ENCODE measurements at regions not wholly inside any gene's neighbourhood (a gene's known extent, or its start where the extent isn't known, plus 50 kb on each side); places are given as distances from the start of the nearest gene placed in this dataset.
"Not testable (repeated sequence)": the region's sequence is repeated elsewhere in the genome, so short reads cannot be mapped to it uniquely, and the experiment has no call there.

- Histone ChIP-seq H3K4me3 (no peak overlapping the region), H3K36me3 (no peaks in the 10 kb centered on the region), H3K27ac (no peak overlapping the region), H3K27me3 (peaks cover 0 to 9% of the 10 kb centered on the region in 2 donors), H3K4me1 (no peaks in the 10 kb centered on the region), H3K9me3 (no peaks in the 10 kb centered on the region)
- TF ChIP-seq CTCF (IDR thresholded peaks at IDR 0.05) = no peak
- DNase-seq = no peak
- intact Hi-C loops (cut with DNase I; ENCODE audit: low total_unique reads) = loop anchor here (5.0 kb wide), 1 partner anchor 594 kb away; no protein-coding TSS in a partner anchor
Measured at GRCh38 chr15:100771746-100772145, 107.9 kb upstream of the ALDH1A3 start.

GRCh38 chr15:100772478-100772877 lies 107.2 kb upstream of the ALDH1A3 start:
- no peaks in the 10 kb centered on the region for H3K9me3 ChIP-seq
- H3K27ac ChIP-seq = no peak overlapping the region
- H3K4me1 ChIP-seq = no peaks in the 10 kb centered on the region
- H3K36me3 ChIP-seq = no peaks in the 10 kb centered on the region
- H3K4me3 ChIP-seq = no peak overlapping the region
- intact Hi-C loops (cut with DNase I; ENCODE audit: low total_unique reads) = loop anchor here (5.0 kb wide), 1 partner anchor 595 kb away; no protein-coding TSS in a partner anchor
- no peak for DNase-seq
- no peak for TF ChIP-seq CTCF (IDR thresholded peaks at IDR 0.05)
- H3K27me3 ChIP-seq = peaks cover 0 to 4% of the 10 kb centered on the region in 2 donors

- no peak for TF ChIP-seq CTCF (IDR thresholded peaks at IDR 0.05)
- DNase-seq = no peak
Measured at GRCh38 chr15:100772892-100773520, 106.6 kb upstream of the ALDH1A3 start.

GRCh38 chr15:100774044-100774443 lies 105.6 kb upstream of the ALDH1A3 start:
- intact Hi-C loops (cut with DNase I; ENCODE audit: low total_unique reads) = loop anchor here (5.0 kb wide), 1 partner anchor 597 kb away; no protein-coding TSS in a partner anchor
- H3K27me3 ChIP-seq, H3K9me3 ChIP-seq, H3K27ac ChIP-seq, DNase-seq, H3K4me3 ChIP-seq, H3K36me3 ChIP-seq, H3K4me1 ChIP-seq: not testable (repeated sequence)

More at GRCh38 chr15:100772892-100773520, 106.6 kb upstream of the ALDH1A3 start:
- Histone ChIP-seq H3K27me3 (peaks cover 0 to 4% of the 10 kb centered on the region in 2 donors), H3K4me1 (no peaks in the 10 kb centered on the region), H3K9me3 (no peaks in the 10 kb centered on the region), H3K36me3 (no peaks in the 10 kb centered on the region), H3K4me3 (no peak overlapping the region), H3K27ac (no peak overlapping the region)
- intact Hi-C loops (cut with DNase I; ENCODE audit: low total_unique reads) = loop anchor here (5.0 kb wide), 1 partner anchor 596 kb away; no protein-coding TSS in a partner anchor

- Histone ChIP-seq H3K27ac (no peak overlapping the region), H3K36me3 (no peaks in the 10 kb centered on the region), H3K27me3 (peaks cover 0 to 3% of the 10 kb centered on the region in 2 donors), H3K4me1 (no peaks in the 10 kb centered on the region), H3K4me3 (no peak overlapping the region), H3K9me3 (no peaks in the 10 kb centered on the region)
- intact Hi-C loops (cut with DNase I; ENCODE audit: low total_unique reads) = no loop called here
- TF ChIP-seq CTCF (IDR thresholded peaks at IDR 0.05) = no peak
- no peak for DNase-seq
Measured at GRCh38 chr15:100775581-100776185, 103.9 kb upstream of the ALDH1A3 start.

GRCh38 chr15:100777821-100778220 lies 101.8 kb upstream of the ALDH1A3 start:
- H3K36me3 ChIP-seq = no peaks in the 10 kb centered on the region
- H3K4me1 ChIP-seq = no peaks in the 10 kb centered on the region
- H3K27me3 ChIP-seq = peaks cover 0 to 3% of the 10 kb centered on the region in 2 donors
- H3K9me3 ChIP-seq = no peaks in the 10 kb centered on the region
- no peak overlapping the region for H3K27ac ChIP-seq
- no peak overlapping the region for H3K4me3 ChIP-seq
- DNase-seq = no peak
- intact Hi-C loops (cut with DNase I; ENCODE audit: low total_unique reads) = loop anchor here (2.0 kb wide), 1 partner anchor 19 kb away; no protein-coding TSS in a partner anchor
- TF ChIP-seq CTCF (IDR thresholded peaks at IDR 0.05) = no peak
